Umbilical cord (tissue), 1 donor: ENCODE measurements at regions not wholly inside any gene's neighbourhood (a gene's known extent, or its start where the extent isn't known, plus 50 kb on each side); places are given as distances from the start of the nearest gene placed in this dataset.
"Not testable (repeated sequence)": the region's sequence is repeated elsewhere in the genome, so short reads cannot be mapped to it uniquely, and the experiment has no call there.

Source experiments
- DNase-seq: peaks from one replicate; pipeline ENCODE4 v3.0.0-alpha.2; 2015; ENCODE audit warnings: low spot score

DNA sequence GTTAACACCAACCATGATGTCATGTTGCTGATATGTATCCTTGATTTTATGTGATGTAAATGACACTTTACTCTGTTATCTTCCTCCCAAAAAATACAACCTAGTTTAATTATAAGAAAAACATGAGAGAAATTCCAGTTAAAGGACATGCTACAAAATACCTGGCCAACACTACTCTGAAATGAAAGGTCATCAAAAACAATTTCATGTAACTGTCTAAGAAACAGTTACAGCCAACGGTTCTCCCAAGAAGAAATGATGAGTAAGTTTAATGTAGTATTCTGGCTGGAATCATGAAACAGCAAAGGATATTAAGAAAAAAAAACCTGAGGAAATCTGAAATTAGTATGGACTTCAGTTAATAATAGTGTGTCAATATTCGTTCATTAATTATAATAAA is 653.3 kb upstream of the FOXG1 start:
- no peak for DNase-seq

DNA sequence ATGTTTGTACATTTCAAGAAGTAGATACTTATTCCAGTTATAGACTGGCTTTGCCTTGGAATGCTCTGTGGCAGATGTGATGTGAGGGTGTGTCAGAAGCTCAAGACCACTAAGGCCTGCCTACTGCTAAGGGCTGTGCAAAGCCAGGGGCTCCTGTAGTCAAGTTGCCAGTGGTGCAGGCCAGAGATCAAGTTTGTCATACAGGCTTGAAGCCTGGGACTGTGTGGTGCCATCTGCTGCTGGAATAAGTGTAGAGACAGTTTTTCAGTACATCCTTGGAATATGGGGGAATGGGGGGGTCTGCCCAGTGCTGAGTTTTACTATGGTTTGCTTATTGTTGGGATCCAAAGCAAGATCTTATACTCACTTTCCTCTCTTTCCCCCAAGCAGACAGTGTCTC is 649.9 kb upstream of the FOXG1 start:
- no peak for DNase-seq

DNA sequence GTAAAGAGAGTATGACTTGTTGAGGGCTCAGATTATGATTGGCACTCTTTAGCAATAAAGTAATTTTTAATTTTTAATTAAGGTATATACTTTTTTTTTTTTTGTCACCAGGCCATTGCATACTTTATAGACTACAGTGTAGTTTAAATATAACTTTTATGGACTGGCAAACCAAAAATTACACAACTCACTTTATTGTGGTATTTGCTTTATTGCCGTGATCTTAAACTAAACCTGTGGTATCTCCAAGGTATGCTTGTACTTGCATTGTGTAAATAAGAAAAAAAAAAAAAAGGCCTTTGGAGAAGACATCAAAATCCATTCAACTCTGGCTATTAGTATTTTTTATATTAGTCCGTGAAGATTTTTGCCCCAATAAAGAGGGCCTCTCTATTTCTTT is 646.7 kb upstream of the FOXG1 start:
- DNase-seq = no peak

DNA sequence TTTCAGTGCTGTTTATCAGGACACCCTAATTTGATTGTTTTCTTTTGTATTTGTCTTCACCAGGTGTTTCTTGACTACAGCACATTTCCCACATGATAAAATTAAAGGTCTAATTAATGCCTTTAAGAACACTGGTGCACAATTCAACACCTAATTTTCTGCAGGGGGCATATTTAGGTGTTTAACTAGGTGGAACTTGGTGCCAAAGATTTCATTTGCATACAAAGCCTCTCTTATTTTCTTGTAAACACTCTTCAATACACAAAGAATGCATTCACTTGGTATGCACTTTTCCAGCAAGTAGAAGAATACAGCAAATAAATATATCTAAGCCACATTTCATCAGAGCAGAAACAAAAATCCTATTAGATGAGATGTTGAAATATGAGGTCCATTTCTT is 646.2 kb upstream of the FOXG1 start:
- no peak for DNase-seq

DNA sequence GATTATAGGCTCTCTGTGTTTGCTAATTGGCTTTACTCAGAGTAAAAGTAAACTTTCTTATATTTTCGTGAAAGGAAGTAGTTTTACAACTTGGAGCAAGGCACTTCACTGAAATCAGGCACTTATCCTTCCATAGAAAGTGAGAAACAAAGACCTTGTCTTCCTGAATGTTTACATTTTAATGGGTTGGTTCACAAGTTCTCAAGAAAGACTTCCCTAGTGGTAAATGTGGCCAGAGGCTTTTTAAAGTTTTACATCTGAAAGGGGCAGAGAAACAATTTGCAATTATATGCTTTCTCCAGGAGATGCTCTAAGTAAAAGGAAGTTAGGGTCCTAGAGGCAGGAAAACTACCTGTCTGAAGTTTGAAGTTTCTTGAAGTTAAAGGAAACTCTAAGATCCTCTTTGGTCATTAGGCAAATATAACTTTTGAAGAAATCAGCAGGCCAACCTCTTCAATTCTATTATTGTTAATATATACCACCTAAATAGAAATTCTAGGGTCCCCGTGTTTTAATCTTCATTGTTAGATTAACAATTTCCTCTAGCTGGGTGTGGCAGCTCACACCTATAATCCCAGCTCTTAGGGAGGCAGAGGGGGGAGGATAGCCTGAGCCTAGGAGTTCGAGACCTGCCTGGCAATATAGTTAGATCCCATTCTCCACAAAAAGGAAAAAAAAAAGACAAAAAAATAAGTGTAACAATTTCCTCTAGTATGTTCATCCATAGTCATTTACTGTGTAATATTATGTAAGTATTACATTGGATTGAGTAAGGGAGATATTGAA is 644.9 kb upstream of the FOXG1 start:
- DNase-seq = no peak

DNA sequence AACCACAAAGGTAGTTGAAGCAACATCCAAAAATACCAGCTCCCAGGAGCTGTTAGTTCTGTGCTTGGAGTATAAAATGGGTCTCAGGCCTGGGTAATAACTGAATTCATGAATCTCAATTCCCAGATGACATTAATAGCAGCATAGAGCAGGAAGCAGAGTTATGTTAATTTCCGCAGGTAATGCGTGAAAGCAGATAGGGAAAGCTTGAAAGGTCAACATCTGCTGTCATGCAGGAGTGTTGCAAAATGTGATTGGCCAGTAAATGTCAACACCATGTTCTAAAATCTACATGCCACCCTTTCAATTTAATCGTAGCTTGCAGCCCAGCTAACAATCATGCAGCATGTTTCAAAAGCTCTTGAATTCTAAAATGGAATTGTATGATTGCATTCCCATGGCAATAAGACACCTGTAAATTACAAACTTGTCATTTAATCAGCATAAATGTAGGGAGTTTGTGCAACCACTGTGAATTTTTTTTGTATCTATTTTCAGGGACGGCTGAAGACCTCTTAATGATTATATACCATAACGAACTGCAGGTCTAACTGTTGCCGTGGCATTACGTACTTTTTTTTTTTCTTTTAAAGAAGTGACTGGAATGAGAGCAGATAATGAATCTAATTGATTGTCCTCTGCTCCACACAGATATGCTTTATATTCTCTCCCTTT is 635.8 kb upstream of the FOXG1 start:
- DNase-seq = no peak

DNA sequence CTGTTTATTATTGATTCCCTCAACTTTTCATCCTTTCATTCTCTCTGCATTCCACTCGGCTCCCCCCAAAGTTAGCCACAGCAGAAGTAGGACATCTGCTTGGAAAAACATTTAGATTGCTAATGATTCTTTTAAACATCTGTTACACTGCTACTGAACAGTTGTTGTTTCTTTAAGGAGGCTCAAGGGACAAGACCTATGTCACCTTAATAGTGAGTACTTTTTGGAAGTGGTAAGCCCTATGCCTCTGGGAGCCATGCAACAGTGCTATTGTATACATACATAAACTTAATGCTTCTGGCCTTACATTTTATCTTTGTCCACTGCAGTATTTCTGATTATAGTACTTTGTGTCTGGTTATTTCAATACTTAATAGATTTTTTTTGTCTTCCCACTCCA is 628.2 kb upstream of the FOXG1 start:
- no peak for DNase-seq

DNA sequence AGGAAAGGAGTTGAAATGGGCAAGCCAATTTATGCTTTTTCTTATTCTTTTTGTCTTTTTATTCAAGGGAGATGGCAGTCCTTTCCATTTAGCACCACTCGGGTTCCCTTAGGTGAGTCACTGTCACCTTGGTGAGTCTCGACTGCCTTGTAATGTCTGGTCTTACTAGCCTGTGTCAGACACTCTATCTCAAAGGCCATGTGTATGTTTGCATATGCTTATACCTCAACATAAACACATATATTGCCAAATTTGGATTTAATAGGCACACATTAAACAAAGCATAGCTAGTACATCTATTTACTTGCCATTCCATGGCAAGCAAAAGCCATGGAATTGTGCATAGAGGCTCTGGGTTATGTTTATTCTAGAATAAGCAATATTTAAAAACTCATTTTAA is 624.9 kb upstream of the FOXG1 start:
- no peak for DNase-seq

DNA sequence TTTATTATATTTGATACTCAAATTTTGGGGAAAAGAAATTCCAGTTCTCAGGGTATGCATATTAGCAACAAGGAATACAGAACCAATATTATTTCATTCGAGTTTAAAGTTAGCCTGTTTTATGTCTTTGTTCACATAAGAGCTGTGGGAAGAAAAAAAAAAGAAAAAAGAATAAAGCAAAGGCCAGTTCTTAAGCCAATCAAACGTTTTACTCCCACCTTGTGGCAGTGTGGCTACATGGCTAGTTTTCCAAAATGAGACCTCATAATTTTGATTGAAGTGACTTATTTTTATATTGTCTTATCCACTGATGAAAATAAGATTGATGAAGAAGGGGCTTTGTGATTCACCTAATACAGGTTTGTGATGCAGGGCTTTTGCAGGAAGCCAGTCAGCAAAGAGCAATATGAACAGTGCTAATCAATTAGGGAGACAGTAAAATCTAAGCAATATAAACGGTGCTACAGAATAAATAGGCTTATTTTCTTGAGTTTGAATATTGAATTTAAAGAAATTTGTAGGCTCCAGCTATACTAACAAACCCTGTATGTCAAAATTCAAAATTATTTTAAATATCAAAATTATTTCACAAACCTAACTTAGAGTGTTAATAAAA is 624.1 kb upstream of the FOXG1 start:
- peak; percentile 31 for DNase-seq

DNA sequence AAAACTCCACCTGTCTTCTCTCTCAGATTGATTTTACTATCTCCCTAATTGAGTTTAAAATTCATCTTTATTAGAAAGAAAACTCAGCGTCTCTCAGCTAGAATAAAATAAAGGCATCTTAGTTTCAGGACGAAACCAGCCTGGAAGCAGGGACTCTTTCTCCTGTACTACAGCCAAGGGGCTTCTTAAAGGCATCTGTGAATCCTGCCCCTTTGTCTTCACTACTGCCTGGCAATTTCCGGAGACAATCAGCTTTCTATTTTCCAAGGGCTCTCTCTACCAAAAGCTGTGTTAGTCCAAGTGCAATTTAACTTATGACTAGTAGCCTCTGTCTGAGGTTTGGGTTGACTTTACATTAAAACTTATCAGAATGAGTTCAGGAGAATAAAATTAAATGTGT is 623.3 kb upstream of the FOXG1 start:
- DNase-seq = no peak

DNA sequence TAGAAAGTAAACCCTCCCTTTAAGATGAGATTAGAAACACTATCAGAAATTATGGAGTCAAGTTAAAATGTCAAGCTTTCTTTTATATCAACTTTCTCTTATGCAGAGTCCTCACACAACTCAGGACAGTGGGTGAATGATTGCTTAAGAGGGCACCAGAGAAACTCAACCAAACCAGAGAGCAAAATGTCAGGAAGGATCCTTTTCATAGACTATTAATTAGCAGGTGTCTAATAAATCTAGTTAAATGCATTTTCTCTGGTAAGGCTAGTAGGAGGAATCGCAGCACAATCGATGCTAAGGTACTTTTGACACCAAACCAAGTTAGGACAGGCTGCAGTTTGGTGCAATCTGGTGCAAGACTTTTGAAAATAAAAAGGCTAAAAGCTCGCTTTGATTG is 614.7 kb upstream of the FOXG1 start:
- DNase-seq = no peak

DNA sequence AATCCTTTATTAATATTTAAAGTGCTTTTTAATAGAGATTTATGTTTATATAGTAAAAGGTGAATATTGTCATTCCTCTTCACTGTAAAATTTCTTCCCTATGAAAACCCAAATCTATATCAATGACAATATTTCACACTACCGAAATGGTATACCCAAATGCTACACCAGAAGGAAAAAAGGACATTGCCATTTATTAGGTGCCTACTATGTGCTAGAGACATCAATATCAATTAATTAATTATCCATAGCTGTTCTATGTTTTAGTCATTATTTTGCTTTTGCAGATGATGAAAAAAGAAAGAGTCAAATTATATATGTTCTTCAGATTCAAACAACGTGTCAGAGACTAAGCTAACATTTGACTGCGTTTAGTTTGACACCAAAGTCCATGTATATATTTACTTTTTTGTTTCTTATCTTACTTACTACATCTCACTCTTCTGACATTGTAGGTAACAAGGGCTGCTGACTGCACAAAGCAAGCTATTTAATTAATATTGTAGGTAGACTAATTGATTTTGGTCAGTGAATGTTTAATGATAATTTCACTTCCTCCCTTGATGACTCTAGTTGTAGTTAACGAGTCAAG is 614.0 kb upstream of the FOXG1 start:
- DNase-seq = no peak

DNA sequence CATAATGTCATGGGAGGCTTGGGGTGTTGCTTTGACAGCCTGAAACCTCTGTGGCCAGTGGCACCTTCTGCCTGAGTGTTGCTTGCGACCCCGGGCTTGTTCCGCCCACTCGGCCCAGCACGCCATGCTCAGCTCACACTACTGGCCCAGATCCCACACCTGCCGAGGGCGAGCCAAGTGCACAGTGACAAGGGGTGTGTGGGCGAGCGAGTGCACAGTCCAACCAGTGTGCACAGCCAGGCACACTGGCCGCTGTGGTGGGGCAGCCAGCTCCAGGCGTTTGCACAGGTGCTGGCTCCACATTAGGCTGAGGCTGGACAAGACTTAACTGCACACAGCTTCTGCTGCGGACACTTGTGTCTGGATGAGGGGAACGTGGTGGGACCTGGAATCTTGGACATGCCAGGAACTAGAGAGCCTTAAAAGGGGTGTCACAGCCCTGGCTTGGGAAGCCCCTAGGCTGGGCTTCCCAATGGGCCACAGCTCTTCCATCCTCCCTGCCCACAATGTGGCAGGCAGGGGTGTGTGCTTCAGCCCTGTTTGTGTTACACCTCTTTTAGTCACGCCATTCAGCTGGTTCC is 609.2 kb upstream of the FOXG1 start:
- no peak for DNase-seq

DNA sequence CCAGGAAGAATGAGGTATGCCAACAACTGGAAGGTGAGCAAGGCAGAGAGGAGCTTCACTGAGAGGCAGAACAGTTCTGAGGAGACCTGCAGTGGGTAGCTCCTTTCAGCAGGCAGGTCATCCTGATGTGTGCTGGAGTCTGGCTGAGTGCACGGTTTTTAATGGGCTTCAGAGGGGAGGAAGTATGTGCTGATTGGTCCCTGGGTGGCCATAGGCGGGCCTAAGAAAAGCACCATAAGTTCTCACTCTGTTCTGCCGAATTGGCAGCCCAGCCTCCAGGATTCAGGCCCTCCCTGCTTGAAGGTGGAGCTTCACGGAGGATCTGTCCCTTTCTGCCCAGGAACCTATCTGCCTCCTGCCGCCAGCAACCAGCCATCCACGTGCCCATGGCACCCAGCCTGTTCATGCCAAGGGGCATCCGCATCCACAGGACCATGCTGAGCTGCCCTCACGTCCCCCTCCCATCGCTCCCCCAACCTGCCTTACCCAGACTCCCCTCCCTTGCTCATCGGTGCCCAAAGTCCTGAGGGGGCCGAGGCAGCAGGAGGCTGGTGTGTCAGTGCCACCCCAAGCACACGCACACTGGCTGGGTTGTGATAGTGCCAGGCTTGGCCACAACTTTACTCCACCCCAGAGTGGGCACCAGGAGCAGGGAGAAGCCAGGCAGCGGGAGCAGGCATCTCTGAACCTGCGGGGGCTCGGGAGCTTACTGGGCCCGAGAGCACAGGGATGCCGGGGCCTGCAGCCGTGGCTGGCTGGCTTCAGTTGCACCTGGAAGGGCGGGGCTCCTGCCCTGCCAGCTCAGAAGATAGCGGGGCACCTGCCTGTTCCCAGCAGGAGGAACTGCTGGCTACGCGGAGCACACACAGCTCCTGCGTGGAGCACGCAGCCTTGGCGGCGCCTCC is 608.4 kb upstream of the FOXG1 start:
- no peak for DNase-seq

DNA sequence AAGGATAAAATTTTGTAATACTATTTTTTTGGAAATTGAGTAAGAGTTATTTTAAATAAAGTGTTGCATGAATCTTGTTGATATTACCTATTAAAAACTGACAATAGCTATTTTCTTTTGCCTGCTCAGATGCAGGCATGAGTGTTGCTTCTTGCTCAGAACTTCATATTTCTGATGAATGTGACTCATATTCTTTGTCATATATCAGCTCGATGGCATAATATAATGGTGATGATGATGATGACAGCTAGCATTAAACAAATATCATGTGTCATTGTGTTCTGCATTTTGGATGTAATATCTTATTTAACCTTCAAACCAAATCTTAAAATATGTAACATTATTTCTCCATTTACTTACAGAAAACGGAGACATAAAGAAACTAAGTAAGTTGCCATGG is 605.5 kb upstream of the FOXG1 start:
- no peak for DNase-seq

DNA sequence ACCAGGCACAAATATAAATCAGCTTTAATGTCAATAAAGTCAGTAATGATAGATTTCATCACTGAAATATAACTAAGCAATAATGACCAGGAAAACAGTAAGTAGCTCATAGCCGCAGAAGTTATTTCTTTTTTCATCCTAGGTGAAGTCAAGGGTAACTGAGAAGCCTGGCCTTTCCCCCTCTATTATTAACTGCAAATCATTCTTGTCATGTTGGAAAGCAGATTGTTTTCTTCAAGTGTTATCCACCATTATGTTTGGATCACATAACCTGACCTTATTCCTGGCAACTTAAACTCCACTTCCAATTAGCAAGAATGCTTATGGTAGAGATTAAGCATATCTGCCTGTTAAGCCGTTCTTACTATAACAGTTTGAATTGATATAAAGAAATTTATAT is 603.4 kb upstream of the FOXG1 start:
- no peak for DNase-seq

DNA sequence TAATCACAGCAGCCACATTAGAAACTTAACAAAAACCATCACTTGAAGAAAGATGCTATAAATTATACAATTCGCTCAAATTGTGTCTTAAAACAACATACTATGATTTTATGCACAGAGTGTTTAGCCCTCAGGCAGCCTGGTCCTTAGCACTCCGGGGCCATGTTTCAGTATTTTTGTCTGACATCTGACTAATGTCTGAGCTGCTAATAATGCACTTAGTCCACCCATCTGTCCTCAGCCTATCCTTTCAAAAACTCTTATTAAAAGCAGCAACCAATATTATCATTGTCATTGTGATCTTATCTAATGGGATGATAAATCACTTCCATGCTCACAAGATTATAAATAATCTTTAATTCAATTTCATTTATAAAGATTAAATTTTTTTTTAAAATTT is 602.7 kb upstream of the FOXG1 start:
- DNase-seq = no peak

DNA sequence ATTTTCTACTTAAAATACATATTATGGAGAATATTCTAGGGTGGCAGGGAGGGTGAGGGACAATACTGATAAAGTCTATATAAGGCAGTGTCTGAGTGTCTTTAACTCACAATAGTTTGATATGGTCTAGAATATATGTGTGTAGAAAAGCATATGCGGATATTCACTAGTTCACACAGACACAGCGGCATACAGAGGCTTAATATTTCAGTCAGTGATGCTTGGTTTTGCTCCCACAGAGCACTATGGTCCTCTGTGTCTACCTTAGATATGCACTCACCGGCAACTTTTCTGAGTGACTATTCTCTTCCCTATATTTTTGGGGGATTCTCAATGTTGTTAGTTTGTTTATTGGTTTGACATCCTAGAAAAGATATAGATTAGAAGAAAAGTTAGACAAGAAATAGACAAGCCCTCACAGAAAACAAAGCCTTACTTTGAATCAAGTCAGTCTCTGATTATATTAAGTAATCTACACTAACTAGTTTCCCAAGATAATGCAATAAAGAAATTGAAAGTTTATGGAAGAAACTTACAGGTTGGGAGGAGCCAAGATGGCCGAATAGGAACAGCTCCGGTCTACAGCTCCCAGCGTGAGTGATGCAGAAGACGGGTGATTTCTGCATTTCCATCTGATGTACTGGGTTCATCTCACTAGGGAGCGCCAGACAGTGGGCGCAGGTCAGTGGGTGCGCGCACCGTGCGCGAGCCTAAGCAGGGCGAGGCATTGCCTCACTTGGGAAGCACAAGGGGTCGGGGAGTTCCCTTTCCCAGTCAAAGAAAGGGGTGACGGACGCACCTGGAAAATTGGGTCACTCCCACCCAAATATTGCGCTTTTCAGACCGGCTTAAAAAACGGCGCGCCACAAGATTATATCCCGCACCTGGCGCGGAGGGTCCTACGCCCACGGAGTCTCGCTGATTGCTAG is 578.4 kb upstream of the FOXG1 start:
- not testable (repeated sequence) for DNase-seq

DNA sequence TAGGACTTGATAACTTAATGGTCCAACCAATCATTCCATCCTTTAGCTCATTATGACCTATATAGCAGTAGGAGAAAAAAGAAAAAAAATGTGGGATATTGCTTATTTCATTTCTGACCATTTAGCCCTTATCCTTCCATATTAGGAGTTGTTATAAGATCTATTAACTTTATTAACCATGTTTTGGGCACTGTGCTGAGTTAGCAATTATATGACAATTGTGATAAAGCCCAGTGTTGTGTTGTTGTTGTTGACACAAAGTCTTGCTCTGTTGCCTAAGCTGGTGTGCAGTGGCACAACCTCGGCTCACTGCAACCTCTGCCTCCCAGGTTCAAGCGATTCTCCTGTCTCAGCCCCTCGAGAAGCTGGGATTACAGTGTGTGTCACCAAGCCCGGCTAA is 569.7 kb upstream of the FOXG1 start:
- DNase-seq = no peak

DNA sequence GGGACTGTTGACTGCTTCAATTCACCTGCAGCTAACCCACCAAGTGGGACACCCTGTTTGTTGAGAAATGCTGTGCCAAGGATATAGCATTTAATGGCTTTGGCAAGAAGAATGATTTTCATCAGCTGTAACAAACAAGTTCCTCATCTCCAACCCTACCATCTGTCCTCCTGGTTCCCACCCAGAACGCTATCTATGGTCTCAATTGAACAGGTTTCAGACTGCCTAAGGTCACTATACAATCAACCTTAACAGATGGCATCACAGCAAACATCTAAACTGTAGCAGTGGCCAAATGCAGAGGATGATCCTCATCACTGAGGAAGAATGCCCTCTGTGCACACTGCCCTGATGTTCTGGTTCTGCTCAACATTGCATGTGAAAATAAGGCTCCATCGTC is 546.2 kb upstream of the FOXG1 start:
- DNase-seq = no peak
